ENCODE measurements at regions not wholly inside any gene's neighbourhood (a gene's known extent, or its start where the extent isn't known, plus 50 kb on each side); places are given as distances from the start of the nearest gene placed in this dataset.

- TF ChIP-seq POLR2A (IDR thresholded peaks at IDR 0.05) = no peak
- TF ChIP-seq, protein P1, sequence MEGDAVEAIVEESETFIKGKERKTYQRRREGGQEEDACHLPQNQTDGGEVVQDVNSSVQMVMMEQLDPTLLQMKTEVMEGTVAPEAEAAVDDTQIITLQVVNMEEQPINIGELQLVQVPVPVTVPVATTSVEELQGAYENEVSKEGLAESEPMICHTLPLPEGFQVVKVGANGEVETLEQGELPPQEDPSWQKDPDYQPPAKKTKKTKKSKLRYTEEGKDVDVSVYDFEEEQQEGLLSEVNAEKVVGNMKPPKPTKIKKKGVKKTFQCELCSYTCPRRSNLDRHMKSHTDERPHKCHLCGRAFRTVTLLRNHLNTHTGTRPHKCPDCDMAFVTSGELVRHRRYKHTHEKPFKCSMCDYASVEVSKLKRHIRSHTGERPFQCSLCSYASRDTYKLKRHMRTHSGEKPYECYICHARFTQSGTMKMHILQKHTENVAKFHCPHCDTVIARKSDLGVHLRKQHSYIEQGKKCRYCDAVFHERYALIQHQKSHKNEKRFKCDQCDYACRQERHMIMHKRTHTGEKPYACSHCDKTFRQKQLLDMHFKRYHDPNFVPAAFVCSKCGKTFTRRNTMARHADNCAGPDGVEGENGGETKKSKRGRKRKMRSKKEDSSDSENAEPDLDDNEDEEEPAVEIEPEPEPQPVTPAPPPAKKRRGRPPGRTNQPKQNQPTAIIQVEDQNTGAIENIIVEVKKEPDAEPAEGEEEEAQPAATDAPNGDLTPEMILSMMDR (IDR thresholded peaks at IDR 0.05) = no peak
- no peaks in the 10 kb centered on the region for H3K36me3 ChIP-seq (replicated peaks in 1 of 2)
- intact Hi-C loops (cut with DNase I) = no loop called here
- H3K4me3 ChIP-seq = no peak overlapping the region
- no peak for DNase-seq
- H3K4me1 ChIP-seq (replicated peaks in 1 of 2) = no peaks in the 10 kb centered on the region
- no peak overlapping the region for H3K27ac ChIP-seq
- H3K9me3 ChIP-seq (replicated peaks in 1 of 3) = no peaks in the 10 kb centered on the region
- WGBS, 4 donors = 71 to 78% (median 74%) methylated on average over 5 of the region's 5 CpGs
- H3K27me3 ChIP-seq = no peaks in the 10 kb centered on the region
Measured at GRCh38 chr15:96123630-96124187, 206.8 kb upstream of the NR2F2 start.

DNA sequence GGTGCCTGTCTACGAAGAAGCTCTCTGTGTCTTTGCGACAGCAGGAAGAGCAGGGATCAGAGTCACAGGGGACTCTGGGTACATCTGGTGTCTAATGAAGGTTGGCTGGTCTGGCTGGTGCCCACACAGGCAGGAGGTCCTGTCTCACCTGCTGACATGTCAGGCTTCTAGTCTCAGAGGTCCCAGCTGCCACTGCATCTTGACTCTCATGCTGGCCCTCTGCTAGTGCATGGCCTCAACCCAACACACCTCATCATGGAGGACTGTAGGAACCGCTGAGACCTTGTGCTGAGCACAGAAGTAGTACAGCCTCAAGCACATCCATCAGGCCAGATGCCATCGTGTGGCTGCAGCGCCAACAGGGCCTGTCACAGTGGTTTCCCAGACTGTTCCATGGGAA lies 206.1 kb upstream of the NR2F2 start:
- H3K4me3 ChIP-seq = no peak overlapping the region
- DNase-seq = no peak
- H3K4me1 ChIP-seq (replicated peaks in 1 of 2) = no peaks in the 10 kb centered on the region
- H3K27me3 ChIP-seq = no peaks in the 10 kb centered on the region
- no peak for TF ChIP-seq POLR2A (IDR thresholded peaks at IDR 0.05)
- TF ChIP-seq, protein P1 (IDR thresholded peaks at IDR 0.05) = no peak
- 88 to 93% (median 92%) methylated on average over 4 to 5 of the region's 5 CpGs for WGBS, 4 donors
- intact Hi-C loops (cut with DNase I) = no loop called here
- no peaks in the 10 kb centered on the region for H3K36me3 ChIP-seq (replicated peaks in 1 of 2)
- no peak overlapping the region for H3K27ac ChIP-seq
- no peaks in the 10 kb centered on the region for H3K9me3 ChIP-seq (replicated peaks in 1 of 3)

- no peak overlapping the region for H3K27ac ChIP-seq
- H3K9me3 ChIP-seq (replicated peaks in 1 of 3) = no peaks in the 10 kb centered on the region
- WGBS, 4 donors = 87 to 90% (median 88%) methylated on average over 5 of the region's 5 CpGs
- H3K36me3 ChIP-seq (replicated peaks in 1 of 2) = no peaks in the 10 kb centered on the region
- DNase-seq = no peak
- no peak overlapping the region for H3K4me3 ChIP-seq
- H3K27me3 ChIP-seq = no peaks in the 10 kb centered on the region
- no peak for TF ChIP-seq POLR2A (IDR thresholded peaks at IDR 0.05)
- TF ChIP-seq, protein P1 (IDR thresholded peaks at IDR 0.05) = no peak
- intact Hi-C loops (cut with DNase I) = no loop called here
- H3K4me1 ChIP-seq (replicated peaks in 1 of 2) = no peaks in the 10 kb centered on the region
Measured at GRCh38 chr15:96125721-96126415, 204.6 kb upstream of the NR2F2 start.

DNA sequence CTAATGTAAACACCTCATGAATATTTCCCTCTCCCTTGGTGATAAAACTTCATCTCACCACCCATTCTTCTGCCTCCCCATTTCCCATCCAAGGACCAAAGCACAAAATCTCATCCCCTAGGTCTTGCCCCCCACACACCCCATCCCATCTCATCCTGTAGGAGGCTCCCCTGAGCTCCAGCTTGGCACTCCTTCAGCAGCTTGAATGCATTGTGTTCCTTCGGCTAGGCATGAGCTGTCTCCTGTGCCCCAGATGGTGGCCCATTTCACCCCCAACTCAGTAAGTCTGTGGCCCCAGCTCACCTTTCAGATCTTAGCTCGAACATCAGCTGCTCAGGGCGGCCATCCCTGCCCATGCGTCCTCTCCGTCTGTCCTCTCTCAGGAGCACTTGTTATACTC lies 203.6 kb upstream of the NR2F2 start:
- Histone ChIP-seq H3K36me3 (replicated peaks in 1 of 2) (no peaks in the 10 kb centered on the region), H3K27ac (no peak overlapping the region), H3K4me1 (replicated peaks in 1 of 2) (no peaks in the 10 kb centered on the region), H3K27me3 (no peaks in the 10 kb centered on the region), H3K9me3 (replicated peaks in 1 of 3) (no peaks in the 10 kb centered on the region), H3K4me3 (no peak overlapping the region)
- intact Hi-C loops (cut with DNase I) = no loop called here
- no peak for TF ChIP-seq POLR2A (IDR thresholded peaks at IDR 0.05)
- TF ChIP-seq, protein P1 (IDR thresholded peaks at IDR 0.05) = no peak
- 85 to 93% (median 89%) methylated on average over 5 of the region's 5 CpGs for WGBS, 4 donors
- no peak for DNase-seq
